ENCODE measurements at regions not wholly inside any gene's neighbourhood (a gene's known extent, or its start where the extent isn't known, plus 50 kb on each side); places are given as distances from the start of the nearest gene placed in this dataset.

GRCh38 chr12:127223731-127224130 is 1043.2 kb upstream of the TMEM132C start:
- DNase-seq (ENCODE audit: low read depth): no peak
- TF ChIP-seq CTCF (conservative IDR thresholded peaks at IDR 0.05; ENCODE audit: low read length): no peak
- no peak overlapping the region for H3K4me3 ChIP-seq (ENCODE audit: low read length)

GRCh38 chr12:127230843-127231260 is 1036.1 kb upstream of the TMEM132C start:
- TF ChIP-seq CTCF (conservative IDR thresholded peaks at IDR 0.05; ENCODE audit: low read length): no peak
- H3K4me3 ChIP-seq (ENCODE audit: low read length): no peak overlapping the region
- DNase-seq (ENCODE audit: low read depth): peak; percentile 94

- TF ChIP-seq CTCF (conservative IDR thresholded peaks at IDR 0.05; ENCODE audit: low read length): no peak
- H3K4me3 ChIP-seq (ENCODE audit: low read length): no peak overlapping the region
- DNase-seq (ENCODE audit: low read depth): no peak
Measured at GRCh38 chr12:127231371-127231770, 1035.6 kb upstream of the TMEM132C start.

- H3K4me3 ChIP-seq (ENCODE audit: low read length): no peak overlapping the region
- no peak for DNase-seq (ENCODE audit: low read depth)
- no peak for TF ChIP-seq CTCF (conservative IDR thresholded peaks at IDR 0.05; ENCODE audit: low read length)
Measured at GRCh38 chr12:127233016-127233415, 1034.0 kb upstream of the TMEM132C start.

GRCh38 chr12:127235761-127236160 is 1031.2 kb upstream of the TMEM132C start:
- no peak for TF ChIP-seq CTCF (conservative IDR thresholded peaks at IDR 0.05; ENCODE audit: low read length)
- H3K4me3 ChIP-seq (ENCODE audit: low read length): no peak overlapping the region
- no peak for DNase-seq (ENCODE audit: low read depth)

GRCh38 chr12:127236491-127236890 is 1030.5 kb upstream of the TMEM132C start:
- no peak for DNase-seq (ENCODE audit: low read depth)
- no peak overlapping the region for H3K4me3 ChIP-seq (ENCODE audit: low read length)
- no peak for TF ChIP-seq CTCF (conservative IDR thresholded peaks at IDR 0.05; ENCODE audit: low read length)

GRCh38 chr12:127237151-127237550 is 1029.8 kb upstream of the TMEM132C start:
- DNase-seq (ENCODE audit: low read depth): no peak
- no peak for TF ChIP-seq CTCF (conservative IDR thresholded peaks at IDR 0.05; ENCODE audit: low read length)

More at GRCh38 chr12:127237151-127237550, 1029.8 kb upstream of the TMEM132C start:
- no peak overlapping the region for H3K4me3 ChIP-seq (ENCODE audit: low read length)

All from AG10803 (cell line).